HCT116 (cell line): ENCODE measurements at regions not wholly inside any gene's neighbourhood (a gene's known extent, or its start where the extent isn't known, plus 50 kb on each side); places are given as distances from the start of the nearest gene placed in this dataset.

Source experiments
- ATAC-seq: fragments of 200-7000 bp; cut with Tn5 transposase; 2 replicates; pipeline ENCODE4 v1.9.1; 2020; ENCODE audit warnings: mild to moderate bottlenecking, moderate library complexity
- BruUV-seq: library from RNA; stranded (reverse); fragments of 400-500 nt; replicated peaks from 2 replicates; lab custom pipeline; 2021; lab: Mats Ljungman, UMichigan
- CTCF ChIA-PET: fragments of 300-600 bp; sonication (Branson Sonifier 250); formaldehyde crosslinking; loops from one replicate; lab custom pipeline; 2021; ENCODE audit warnings: antibody characterized with exemption; lab: Charles Lee
- POLR2A ChIA-PET: fragments of 300-600, 350-600 bp; sonication (Branson Sonifier 250); formaldehyde crosslinking; loops from one replicate; lab custom pipeline; 2021; ENCODE audit warnings: antibody characterized with exemption; lab: Charles Lee
- RAD21 ChIA-PET, 2 experiments: fragments of 300-600 bp; sonication (Branson Sonifier 250); formaldehyde crosslinking; loops; one replicate each; lab custom pipeline; 2023; ENCODE audit warnings: low total read pairs in 2 of 2; ENCODE audit not compliant: uncharacterized antibody in 2 of 2, unreplicated experiment in 2 of 2, low non-redundant PET in 1 of 2; lab: Charles Lee
- DNase-seq: peaks from one replicate; pipeline ENCODE4 v3.0.0-alpha.2; 2010; ENCODE audit warnings: low read depth, low spot score
- H2AFZ ChIP-seq: fragments of 200-600 bp; shearing (Covaris generic), sonication (generic); 2 replicates; pipeline ENCODE4 v1.6.1; 2017; ENCODE audit warnings: low read depth, mixed run types, mixed read lengths, antibody characterized with exemption, low read length; ENCODE audit not compliant: poor library complexity, severe bottlenecking
- H3K27ac ChIP-seq: 2 replicates; pipeline ENCODE4 v1.5.1; 2012; ENCODE audit warnings: low read depth, low read length
- H3K27me3 ChIP-seq: fragments of 200-600 bp; sonication (generic); 2 replicates; pipeline ENCODE4 v1.6.1; 2016; ENCODE audit warnings: mixed run types, low read length, mixed read lengths; ENCODE audit not compliant: insufficient read depth
- H3K36me3 ChIP-seq, 2 experiments: fragments of 200-500 bp in 1 of 2; fragments of 200-600 bp in 1 of 2; sonication (Bioruptor generic) in 1 of 2; sonication (generic) in 1 of 2; 2 replicates each; pipeline versions ENCODE4 v1.5.1 to v1.6.1; 2014 to 2016; ENCODE audit warnings: low read length in 2 of 2, inconsistent platforms in 1 of 2, mixed read lengths in 1 of 2, mixed run types in 1 of 2; ENCODE audit not compliant: insufficient read depth in 2 of 2, control insufficient read depth in 1 of 2
- H3K4me1 ChIP-seq, 2 experiments: fragments of 200-600 bp in 1 of 2; sonication (generic) in 1 of 2; 2 replicates each; pipeline versions ENCODE4 v1.5.1 to v1.6.1; 2012 to 2017; ENCODE audit warnings: low read length in 2 of 2, inconsistent platforms in 1 of 2, mild to moderate bottlenecking in 1 of 2, mixed read lengths in 1 of 2, mixed run types in 1 of 2, moderate library complexity in 1 of 2; ENCODE audit not compliant: insufficient read depth in 2 of 2, control insufficient read depth in 1 of 2
- H3K4me2 ChIP-seq: fragments of 200-600 bp; sonication (generic); 2 replicates; pipeline ENCODE4 v1.6.1; 2017; ENCODE audit warnings: mixed run types, low read length, mixed read lengths
- H3K4me3 ChIP-seq, 2 experiments: fragments of 200-600 bp in 1 of 2; sonication (generic) in 1 of 2; replicated peaks in 1 of 2; 2 replicates each; pipeline ENCODE4 v1.5.1; 2011 to 2016; ENCODE audit warnings: low read length in 2 of 2, control low read depth in 1 of 2, low read depth in 1 of 2, mild to moderate bottlenecking in 1 of 2, mixed read lengths in 1 of 2, mixed run types in 1 of 2
- H3K79me2 ChIP-seq: fragments of 200-600 bp; sonication (generic); 2 replicates; pipeline ENCODE4 v1.6.1; 2017; ENCODE audit warnings: mild to moderate bottlenecking, mixed run types, low read length, moderate library complexity, mixed read lengths; ENCODE audit not compliant: insufficient read depth
- H3K9ac ChIP-seq: fragments of 200-600 bp; sonication (generic); 2 replicates; pipeline ENCODE4 v1.6.1; 2016; ENCODE audit warnings: low read length, mixed read lengths
- H3K9me2 ChIP-seq: fragments of 200-600 bp; sonication (generic), shearing (Covaris generic); 2 replicates; pipeline ENCODE4 v1.6.1; 2017; ENCODE audit warnings: mixed run types, mild to moderate bottlenecking, moderate library complexity; ENCODE audit not compliant: insufficient read depth
- H3K9me3 ChIP-seq, 2 experiments: fragments of 200-500 bp in 1 of 2; fragments of 200-600 bp in 1 of 2; sonication (Bioruptor generic) in 1 of 2; sonication (generic) in 1 of 2; 2 replicates each; pipeline ENCODE4 v1.6.1; 2014 to 2017; ENCODE audit warnings: low read length in 2 of 2, mixed read lengths in 2 of 2, inconsistent platforms in 1 of 2, low read depth in 1 of 2, mild to moderate bottlenecking in 1 of 2, mixed run types in 1 of 2, moderate library complexity in 1 of 2; ENCODE audit not compliant: control insufficient read depth in 1 of 2, insufficient read depth in 1 of 2
- H4K20me1 ChIP-seq: fragments of 200-600 bp; sonication (generic), shearing (Covaris generic); 2 replicates; pipeline ENCODE4 v1.6.1; 2017; ENCODE audit warnings: mixed run types, mild to moderate bottlenecking, moderate library complexity; ENCODE audit not compliant: insufficient read depth
- CBX3 ChIP-seq: IDR thresholded peaks from 2 replicates; pipeline ENCODE4 v1.6.1; 2012; ENCODE audit warnings: low read depth
- CEBPB ChIP-seq: IDR thresholded peaks from 2 replicates; pipeline ENCODE4 v1.6.1; 2012; ENCODE audit warnings: low read depth
- ELF1 ChIP-seq: IDR thresholded peaks from 2 replicates; pipeline ENCODE4 v1.6.1; 2012; ENCODE audit warnings: low read depth, borderline replicate concordance
- EZH2phosphoT487 ChIP-seq: fragments of 200-600 bp; IDR thresholded peaks from 2 replicates; pipeline ENCODE4 v1.6.1; 2018; ENCODE audit warnings: antibody characterized with exemption, borderline replicate concordance
- FOSL1 ChIP-seq: IDR thresholded peaks from 2 replicates; pipeline ENCODE4 v1.6.1; 2012; ENCODE audit warnings: low read depth
- MAX ChIP-seq: IDR thresholded peaks from 2 replicates; pipeline ENCODE4 v1.6.1; 2012
- POLR2A ChIP-seq: IDR thresholded peaks from 2 replicates; pipeline ENCODE4 v1.7.0; 2011; ENCODE audit warnings: borderline replicate concordance; ENCODE audit not compliant: insufficient read depth, insufficient read length; ENCODE audit errors: extremely low read depth
- SRF ChIP-seq: IDR thresholded peaks from 2 replicates; pipeline ENCODE4 v1.6.1; 2012; ENCODE audit warnings: low read depth
- TCF7L2 ChIP-seq: IDR thresholded peaks from 2 replicates; pipeline ENCODE4 v1.7.0; 2011; ENCODE audit warnings: borderline replicate concordance, inconsistent platforms; ENCODE audit not compliant: insufficient read depth, insufficient read length; ENCODE audit errors: extremely low read depth
- YY1 ChIP-seq: IDR thresholded peaks from 2 replicates; pipeline ENCODE4 v1.6.1; 2011; ENCODE audit warnings: low read length, low read depth, moderate library complexity, mild to moderate bottlenecking; ENCODE audit not compliant: insufficient replicate concordance; ENCODE audit errors: extremely low read depth
- ZNF274 ChIP-seq: fragments of 200-500 bp; sonication (Bioruptor generic); IDR thresholded peaks from 2 replicates; pipeline ENCODE4 v1.6.1; 2014; ENCODE audit warnings: mild to moderate bottlenecking, low read depth, low read length, inconsistent platforms
- intact Hi-C: fragments of 100-400 bp; cut with micrococcal nuclease; formaldehyde crosslinking; loops from 2 replicates; pipeline ENCODE4 v1.10.0; 2022
- TF ChIP-seq, protein P1 (sequence below), 3 experiments: fragments of 200-600 bp in 1 of 3; sonication (generic) in 1 of 3; IDR thresholded peaks in 2 of 3; conservative IDR thresholded peaks in 1 of 3; 2 replicates each; pipeline ENCODE4 v1.5.1; 2012 to 2017; ENCODE audit warnings: low read depth in 2 of 3, low read length in 2 of 3, antibody characterized with exemption in 1 of 3, borderline replicate concordance in 1 of 3, control low read depth in 1 of 3, mild to moderate bottlenecking in 1 of 3, mixed read lengths in 1 of 3, mixed run types in 1 of 3, moderate library complexity in 1 of 3; ENCODE audit not compliant: insufficient read depth in 1 of 3
- TF ChIP-seq, protein P2 (sequence below): IDR thresholded peaks from 2 replicates; pipeline ENCODE4 v1.6.1; 2012

GRCh38 chr13:111950697-111951096 lies 116.3 kb upstream of the SOX1 start:
- Histone ChIP-seq H3K9me2 (no peaks in the 10 kb centered on the region), H4K20me1 (no peaks in the 10 kb centered on the region), H2AFZ (no peak overlapping the region), H3K27me3 (peaks cover 3% of the 10 kb centered on the region; the same call in 1 of the 2 replicates), H3K4me3 (no peak overlapping the region), H3K27ac (no peak overlapping the region), H3K9me3 (peaks cover 0 to 3% of the 10 kb centered on the region in 2 experiments; a peak in 1 of 4 replicates), H3K4me1 (peaks cover 10 to 14% of the 10 kb centered on the region in 2 experiments), H3K36me3 (no peaks in the 10 kb centered on the region), H3K4me2 (no peak overlapping the region), H3K9ac (no peak overlapping the region), H3K79me2 (no peaks in the 10 kb centered on the region)
- no peak for ATAC-seq
- intact Hi-C loops: no loop called here
- ChIA-PET CTCF (no interaction called here), RAD21 (no interaction called here), POLR2A (no interaction called here)
- no TSS peak for BruUV-seq
- no peak for DNase-seq
- TF ChIP-seq CEBPB: no peak
- no peak for TF ChIP-seq MAX
- no peak for TF ChIP-seq FOSL1
- TF ChIP-seq POLR2A: no peak
- TF ChIP-seq EZH2phosphoT487: no peak
- no peak for TF ChIP-seq YY1
- no peak for TF ChIP-seq ZNF274
- TF ChIP-seq, protein P1, sequence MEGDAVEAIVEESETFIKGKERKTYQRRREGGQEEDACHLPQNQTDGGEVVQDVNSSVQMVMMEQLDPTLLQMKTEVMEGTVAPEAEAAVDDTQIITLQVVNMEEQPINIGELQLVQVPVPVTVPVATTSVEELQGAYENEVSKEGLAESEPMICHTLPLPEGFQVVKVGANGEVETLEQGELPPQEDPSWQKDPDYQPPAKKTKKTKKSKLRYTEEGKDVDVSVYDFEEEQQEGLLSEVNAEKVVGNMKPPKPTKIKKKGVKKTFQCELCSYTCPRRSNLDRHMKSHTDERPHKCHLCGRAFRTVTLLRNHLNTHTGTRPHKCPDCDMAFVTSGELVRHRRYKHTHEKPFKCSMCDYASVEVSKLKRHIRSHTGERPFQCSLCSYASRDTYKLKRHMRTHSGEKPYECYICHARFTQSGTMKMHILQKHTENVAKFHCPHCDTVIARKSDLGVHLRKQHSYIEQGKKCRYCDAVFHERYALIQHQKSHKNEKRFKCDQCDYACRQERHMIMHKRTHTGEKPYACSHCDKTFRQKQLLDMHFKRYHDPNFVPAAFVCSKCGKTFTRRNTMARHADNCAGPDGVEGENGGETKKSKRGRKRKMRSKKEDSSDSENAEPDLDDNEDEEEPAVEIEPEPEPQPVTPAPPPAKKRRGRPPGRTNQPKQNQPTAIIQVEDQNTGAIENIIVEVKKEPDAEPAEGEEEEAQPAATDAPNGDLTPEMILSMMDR (IDR thresholded peaks at IDR 0.05 in 2 of 3, conservative IDR thresholded peaks at IDR 0.05 in 1 of 3; ENCODE audit: borderline replicate concordance in 1 of 3, insufficient read depth in 1 of 3, low read depth in 2 of 3, low read length in 2 of 3): no peak
- TF ChIP-seq TCF7L2: no peak
- TF ChIP-seq SRF: no peak
- TF ChIP-seq ELF1: no peak
- TF ChIP-seq, protein P2, sequence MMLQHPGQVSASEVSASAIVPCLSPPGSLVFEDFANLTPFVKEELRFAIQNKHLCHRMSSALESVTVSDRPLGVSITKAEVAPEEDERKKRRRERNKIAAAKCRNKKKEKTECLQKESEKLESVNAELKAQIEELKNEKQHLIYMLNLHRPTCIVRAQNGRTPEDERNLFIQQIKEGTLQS: no peak
- no peak for TF ChIP-seq CBX3
